OCI-LY3 (cell line): ENCODE measurements at regions not wholly inside any gene's neighbourhood (a gene's known extent, or its start where the extent isn't known, plus 50 kb on each side); places are given as distances from the start of the nearest gene placed in this dataset.

Experiments used
- CTCF ChIP-seq: fragments of 200-600, 300-600 bp; sonication (generic); IDR thresholded peaks from 2 replicates; pipeline ENCODE4 v1.5.1; 2014; ENCODE audit warnings: antibody characterized with exemption, low read length, low read depth
- EZH2phosphoT487 ChIP-seq: fragments of 200-600 bp; shearing (Covaris generic); IDR thresholded peaks from 2 replicates; pipeline ENCODE4 v1.6.1; 2018; ENCODE audit warnings: antibody characterized with exemption, mixed run types, low read depth

GRCh38 chr5:73369278-73369677, 79.3 kb downstream of the FOXD1 start:
- no peak for TF ChIP-seq CTCF
- TF ChIP-seq EZH2phosphoT487, result no peak
